ENCODE measurements at regions not wholly inside any gene's neighbourhood (a gene's known extent, or its start where the extent isn't known, plus 50 kb on each side); places are given as distances from the start of the nearest gene placed in this dataset.
"Not testable (repeated sequence)": the region's sequence is repeated elsewhere in the genome, so short reads cannot be mapped to it uniquely, and the experiment has no call there.

DNA sequence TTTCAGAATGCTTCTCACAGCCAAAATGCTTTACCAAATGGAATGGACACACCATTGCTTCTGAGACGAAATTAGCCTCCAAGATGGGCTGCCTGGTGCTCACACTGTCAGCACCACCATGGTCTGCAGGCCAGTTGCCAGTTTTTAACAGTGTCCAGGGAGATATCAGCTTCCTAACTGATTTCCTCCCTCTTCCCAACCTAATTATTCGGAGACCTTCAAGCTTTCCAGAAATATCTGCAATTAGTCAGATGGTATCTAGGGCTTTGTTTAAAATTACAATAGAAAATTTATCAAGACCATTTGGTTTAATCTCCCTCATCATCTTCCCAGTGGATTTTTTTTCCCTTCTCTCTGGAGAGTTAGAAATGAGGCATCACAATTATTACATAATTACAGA, 287.5 kb downstream of the ZPLD1 start:
- TF ChIP-seq, protein P1, sequence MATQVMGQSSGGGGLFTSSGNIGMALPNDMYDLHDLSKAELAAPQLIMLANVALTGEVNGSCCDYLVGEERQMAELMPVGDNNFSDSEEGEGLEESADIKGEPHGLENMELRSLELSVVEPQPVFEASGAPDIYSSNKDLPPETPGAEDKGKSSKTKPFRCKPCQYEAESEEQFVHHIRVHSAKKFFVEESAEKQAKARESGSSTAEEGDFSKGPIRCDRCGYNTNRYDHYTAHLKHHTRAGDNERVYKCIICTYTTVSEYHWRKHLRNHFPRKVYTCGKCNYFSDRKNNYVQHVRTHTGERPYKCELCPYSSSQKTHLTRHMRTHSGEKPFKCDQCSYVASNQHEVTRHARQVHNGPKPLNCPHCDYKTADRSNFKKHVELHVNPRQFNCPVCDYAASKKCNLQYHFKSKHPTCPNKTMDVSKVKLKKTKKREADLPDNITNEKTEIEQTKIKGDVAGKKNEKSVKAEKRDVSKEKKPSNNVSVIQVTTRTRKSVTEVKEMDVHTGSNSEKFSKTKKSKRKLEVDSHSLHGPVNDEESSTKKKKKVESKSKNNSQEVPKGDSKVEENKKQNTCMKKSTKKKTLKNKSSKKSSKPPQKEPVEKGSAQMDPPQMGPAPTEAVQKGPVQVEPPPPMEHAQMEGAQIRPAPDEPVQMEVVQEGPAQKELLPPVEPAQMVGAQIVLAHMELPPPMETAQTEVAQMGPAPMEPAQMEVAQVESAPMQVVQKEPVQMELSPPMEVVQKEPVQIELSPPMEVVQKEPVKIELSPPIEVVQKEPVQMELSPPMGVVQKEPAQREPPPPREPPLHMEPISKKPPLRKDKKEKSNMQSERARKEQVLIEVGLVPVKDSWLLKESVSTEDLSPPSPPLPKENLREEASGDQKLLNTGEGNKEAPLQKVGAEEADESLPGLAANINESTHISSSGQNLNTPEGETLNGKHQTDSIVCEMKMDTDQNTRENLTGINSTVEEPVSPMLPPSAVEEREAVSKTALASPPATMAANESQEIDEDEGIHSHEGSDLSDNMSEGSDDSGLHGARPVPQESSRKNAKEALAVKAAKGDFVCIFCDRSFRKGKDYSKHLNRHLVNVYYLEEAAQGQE (IDR thresholded peaks at IDR 0.05; ENCODE audit: insufficient replicate concordance, low read depth), result no peak
- TF ChIP-seq GABPA (IDR thresholded peaks at IDR 0.05; ENCODE audit: low read depth) (no peak), SPI1 (IDR thresholded peaks at IDR 0.05; ENCODE audit: borderline replicate concordance, low read depth) (no peak), POLR2AphosphoS5 (IDR thresholded peaks at IDR 0.05; ENCODE audit: low read depth) (no peak)
- TF ChIP-seq, protein P2, sequence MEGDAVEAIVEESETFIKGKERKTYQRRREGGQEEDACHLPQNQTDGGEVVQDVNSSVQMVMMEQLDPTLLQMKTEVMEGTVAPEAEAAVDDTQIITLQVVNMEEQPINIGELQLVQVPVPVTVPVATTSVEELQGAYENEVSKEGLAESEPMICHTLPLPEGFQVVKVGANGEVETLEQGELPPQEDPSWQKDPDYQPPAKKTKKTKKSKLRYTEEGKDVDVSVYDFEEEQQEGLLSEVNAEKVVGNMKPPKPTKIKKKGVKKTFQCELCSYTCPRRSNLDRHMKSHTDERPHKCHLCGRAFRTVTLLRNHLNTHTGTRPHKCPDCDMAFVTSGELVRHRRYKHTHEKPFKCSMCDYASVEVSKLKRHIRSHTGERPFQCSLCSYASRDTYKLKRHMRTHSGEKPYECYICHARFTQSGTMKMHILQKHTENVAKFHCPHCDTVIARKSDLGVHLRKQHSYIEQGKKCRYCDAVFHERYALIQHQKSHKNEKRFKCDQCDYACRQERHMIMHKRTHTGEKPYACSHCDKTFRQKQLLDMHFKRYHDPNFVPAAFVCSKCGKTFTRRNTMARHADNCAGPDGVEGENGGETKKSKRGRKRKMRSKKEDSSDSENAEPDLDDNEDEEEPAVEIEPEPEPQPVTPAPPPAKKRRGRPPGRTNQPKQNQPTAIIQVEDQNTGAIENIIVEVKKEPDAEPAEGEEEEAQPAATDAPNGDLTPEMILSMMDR (IDR thresholded peaks at IDR 0.05; ENCODE audit: insufficient read depth, low read length), result no peak
- H3K27ac ChIP-seq (replicated peaks), result no peak overlapping the region
- no peak overlapping the region for H3K4me3 ChIP-seq (replicated peaks; ENCODE audit: insufficient read depth, low read length)
- DNase-seq (ENCODE audit: low read depth in 1 of 2, low spot score in 1 of 2), result no peak
- no peaks in the 10 kb centered on the region for H3K27me3 ChIP-seq (ENCODE audit: insufficient read depth, poor library complexity, severe bottlenecking)

DNA sequence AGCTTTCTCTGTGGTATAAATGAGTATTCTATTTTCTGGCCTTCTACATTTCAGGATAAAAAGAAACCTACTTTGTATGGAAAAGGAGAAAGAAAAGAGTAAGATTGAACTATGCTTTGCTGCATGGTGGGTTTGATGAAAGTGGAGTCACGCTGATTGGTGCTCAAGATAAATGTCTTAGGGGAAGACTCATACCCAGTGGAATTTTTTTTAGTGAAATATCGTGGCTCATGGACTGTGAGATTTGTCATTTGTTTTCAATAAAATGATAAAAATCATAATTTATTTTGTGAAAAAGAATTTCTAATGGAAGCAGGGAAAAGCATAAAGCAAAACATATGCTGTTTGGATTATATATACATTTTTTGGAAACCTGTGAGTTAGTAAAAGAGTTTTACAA, 292.5 kb downstream of the ZPLD1 start:
- no peak overlapping the region for H3K4me3 ChIP-seq (replicated peaks; ENCODE audit: insufficient read depth, low read length)
- no peak overlapping the region for H3K27ac ChIP-seq (replicated peaks)
- DNase-seq (ENCODE audit: low read depth in 1 of 2, low spot score in 1 of 2), result no peak

DNA sequence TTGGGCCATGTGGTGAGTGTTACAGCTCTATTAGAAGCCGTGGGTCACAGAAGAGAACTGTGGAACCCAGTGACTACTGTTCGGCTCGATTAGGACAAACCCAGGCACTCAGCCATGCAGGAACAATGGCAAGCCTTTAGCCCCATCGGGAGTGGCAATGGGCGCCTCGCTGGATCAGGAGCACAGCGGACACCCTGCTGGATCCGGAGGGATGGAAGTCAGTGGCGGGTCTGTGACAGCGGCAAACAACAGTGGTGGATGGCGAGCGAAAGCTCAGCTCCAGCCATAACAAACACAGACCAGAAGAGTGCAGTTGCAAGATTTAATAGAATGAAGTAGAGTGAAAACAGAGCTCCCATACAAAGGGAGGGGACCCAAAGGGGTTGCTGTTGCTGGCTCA, 297.8 kb downstream of the ZPLD1 start:
- not testable (repeated sequence) for DNase-seq (ENCODE audit: low read depth in 1 of 2, low spot score in 1 of 2); H3K4me3 ChIP-seq (replicated peaks; ENCODE audit: insufficient read depth, low read length); H3K27me3 ChIP-seq (ENCODE audit: insufficient read depth, poor library complexity, severe bottlenecking); H3K27ac ChIP-seq (replicated peaks)

More for the DNA sequence above, 292.5 kb downstream of the ZPLD1 start:
- no peaks in the 10 kb centered on the region for H3K27me3 ChIP-seq (ENCODE audit: insufficient read depth, poor library complexity, severe bottlenecking)
- TF ChIP-seq, protein P2 (IDR thresholded peaks at IDR 0.05; ENCODE audit: insufficient read depth, low read length), result no peak
- TF ChIP-seq GABPA (IDR thresholded peaks at IDR 0.05; ENCODE audit: low read depth), result no peak
- TF ChIP-seq SPI1 (IDR thresholded peaks at IDR 0.05; ENCODE audit: borderline replicate concordance, low read depth), result no peak
- TF ChIP-seq, protein P1 (IDR thresholded peaks at IDR 0.05; ENCODE audit: insufficient replicate concordance, low read depth), result no peak
- TF ChIP-seq POLR2AphosphoS5 (IDR thresholded peaks at IDR 0.05; ENCODE audit: low read depth), result no peak

DNA sequence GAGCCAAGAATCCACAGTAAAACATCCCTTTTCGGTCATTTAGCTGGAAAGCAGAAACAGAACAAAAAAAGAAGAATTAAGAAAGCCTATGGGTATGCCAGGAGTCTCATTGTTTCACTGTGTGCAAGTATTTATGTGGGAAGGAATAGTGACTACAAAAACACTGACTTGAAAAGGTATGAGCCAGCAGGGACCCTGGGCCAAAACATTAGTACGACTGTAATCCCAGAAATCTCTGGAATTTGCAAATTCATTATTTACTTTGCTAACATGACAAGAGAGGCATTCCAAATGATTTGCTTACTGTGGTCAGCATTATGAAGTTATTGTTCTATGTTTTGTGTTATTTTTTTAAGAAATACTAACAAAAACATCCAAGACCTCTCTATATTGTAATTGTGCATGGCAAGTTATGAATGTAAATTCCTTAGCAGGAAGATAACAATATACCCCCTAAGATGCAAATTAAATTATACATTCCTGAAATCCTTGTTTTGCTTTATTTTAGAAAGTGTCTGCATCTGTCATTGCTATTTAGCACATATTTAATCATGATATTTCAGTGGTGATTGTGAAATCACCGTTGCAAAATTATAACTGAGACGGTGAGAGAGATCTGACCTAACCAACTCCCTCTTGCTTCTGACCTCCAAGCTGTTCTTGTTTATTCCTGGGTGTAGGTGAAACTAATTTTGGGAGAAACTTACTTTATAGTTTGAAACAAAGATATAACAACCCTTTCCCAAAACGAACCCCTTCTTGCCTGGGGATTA, 299.2 kb downstream of the ZPLD1 start:
- H3K4me3 ChIP-seq (replicated peaks; ENCODE audit: insufficient read depth, low read length), result no peak overlapping the region
- no peaks in the 10 kb centered on the region for H3K27me3 ChIP-seq (ENCODE audit: insufficient read depth, poor library complexity, severe bottlenecking)
- TF ChIP-seq GABPA (IDR thresholded peaks at IDR 0.05; ENCODE audit: low read depth) (no peak), POLR2AphosphoS5 (IDR thresholded peaks at IDR 0.05; ENCODE audit: low read depth) (no peak), SPI1 (IDR thresholded peaks at IDR 0.05; ENCODE audit: borderline replicate concordance, low read depth) (no peak)
- TF ChIP-seq, protein P1 (IDR thresholded peaks at IDR 0.05; ENCODE audit: insufficient replicate concordance, low read depth), result no peak
- TF ChIP-seq, protein P2 (IDR thresholded peaks at IDR 0.05; ENCODE audit: insufficient read depth, low read length), result no peak
- DNase-seq (ENCODE audit: low read depth in 1 of 2, low spot score in 1 of 2), result no peak
- no peak overlapping the region for H3K27ac ChIP-seq (replicated peaks)

All from HL-60 (cell line).